IPS-18c (cell line): ENCODE measurements at regions not wholly inside any gene's neighbourhood (a gene's known extent, or its start where the extent isn't known, plus 50 kb on each side); places are given as distances from the start of the nearest gene placed in this dataset.

Experiments
- H3K4me3 ChIP-seq: 2 replicates; pipeline ENCODE4 v1.7.0; 2013; ENCODE audit warnings: low read depth, mild to moderate bottlenecking, low read length, moderate library complexity; ENCODE audit not compliant: insufficient read depth
- H3K9me3 ChIP-seq: one replicate; pipeline ENCODE4 v1.6.1; 2013; ENCODE audit warnings: mild to moderate bottlenecking, low read length, moderate library complexity; ENCODE audit not compliant: control insufficient read depth, insufficient read depth

GRCh38 chr1:232508130-232508701 lies 121.7 kb downstream of the SIPA1L2 start:
- H3K4me3 ChIP-seq, result no peak overlapping the region
- H3K9me3 ChIP-seq, result no peaks in the 10 kb centered on the region

GRCh38 chr1:232507571-232507970 lies 122.4 kb downstream of the SIPA1L2 start:
- H3K9me3 ChIP-seq, result no peaks in the 10 kb centered on the region
- no peak overlapping the region for H3K4me3 ChIP-seq

GRCh38 chr1:232505884-232506283 lies 124.0 kb downstream of the SIPA1L2 start:
- Histone ChIP-seq H3K4me3 (no peak overlapping the region), H3K9me3 (no peaks in the 10 kb centered on the region)

- Histone ChIP-seq H3K9me3 (no peaks in the 10 kb centered on the region), H3K4me3 (no peak overlapping the region)
Measured at GRCh38 chr1:232504651-232505050, 125.3 kb downstream of the SIPA1L2 start.

GRCh38 chr1:232503497-232503896 lies 126.4 kb downstream of the SIPA1L2 start:
- no peak overlapping the region for H3K4me3 ChIP-seq
- no peaks in the 10 kb centered on the region for H3K9me3 ChIP-seq

- no peaks in the 10 kb centered on the region for H3K9me3 ChIP-seq
- no peak overlapping the region for H3K4me3 ChIP-seq
Measured at GRCh38 chr1:232501854-232502253, 128.1 kb downstream of the SIPA1L2 start.

GRCh38 chr1:232499188-232499587 lies 130.7 kb downstream of the SIPA1L2 start:
- Histone ChIP-seq H3K9me3 (no peaks in the 10 kb centered on the region), H3K4me3 (no peak overlapping the region)

- Histone ChIP-seq H3K9me3 (no peaks in the 10 kb centered on the region), H3K4me3 (no peak overlapping the region)
Measured at GRCh38 chr1:232493869-232494268, 136.1 kb downstream of the SIPA1L2 start.

GRCh38 chr1:232489256-232489655 lies 140.7 kb downstream of the SIPA1L2 start:
- Histone ChIP-seq H3K4me3 (no peak overlapping the region), H3K9me3 (no peaks in the 10 kb centered on the region)

GRCh38 chr1:232487236-232487635 lies 142.7 kb downstream of the SIPA1L2 start:
- no peak overlapping the region for H3K4me3 ChIP-seq
- H3K9me3 ChIP-seq, result no peaks in the 10 kb centered on the region

- Histone ChIP-seq H3K9me3 (no peaks in the 10 kb centered on the region), H3K4me3 (no peak overlapping the region)
Measured at GRCh38 chr1:232486454-232487207, 143.3 kb downstream of the SIPA1L2 start.

- Histone ChIP-seq H3K9me3 (no peaks in the 10 kb centered on the region), H3K4me3 (no peak overlapping the region)
Measured at GRCh38 chr1:232486006-232486405, 143.9 kb downstream of the SIPA1L2 start.

- H3K9me3 ChIP-seq, result no peaks in the 10 kb centered on the region
Measured at GRCh38 chr1:232484856-232485255, 145.1 kb downstream of the SIPA1L2 start.

GRCh38 chr1:232483826-232484225 lies 146.1 kb downstream of the SIPA1L2 start:
- Histone ChIP-seq H3K9me3 (no peaks in the 10 kb centered on the region), H3K4me3 (no peak overlapping the region)

More at GRCh38 chr1:232484856-232485255, 145.1 kb downstream of the SIPA1L2 start:
- H3K4me3 ChIP-seq, result no peak overlapping the region

- Histone ChIP-seq H3K9me3 (no peaks in the 10 kb centered on the region), H3K4me3 (no peak overlapping the region)
Measured at GRCh38 chr1:232481091-232481490, 148.8 kb downstream of the SIPA1L2 start.

GRCh38 chr1:232477728-232478127 lies 152.2 kb downstream of the SIPA1L2 start:
- Histone ChIP-seq H3K4me3 (no peak overlapping the region), H3K9me3 (no peaks in the 10 kb centered on the region)

- no peak overlapping the region for H3K4me3 ChIP-seq
- H3K9me3 ChIP-seq, result no peaks in the 10 kb centered on the region
Measured at GRCh38 chr1:232476538-232476950, 153.4 kb downstream of the SIPA1L2 start.

- Histone ChIP-seq H3K9me3 (no peaks in the 10 kb centered on the region), H3K4me3 (no peak overlapping the region)
Measured at GRCh38 chr1:232474826-232475225, 155.1 kb downstream of the SIPA1L2 start.

- no peak overlapping the region for H3K4me3 ChIP-seq
- no peaks in the 10 kb centered on the region for H3K9me3 ChIP-seq
Measured at GRCh38 chr1:232473900-232474299, 156.0 kb downstream of the SIPA1L2 start.
